Neural cell (in vitro differentiated cells): ENCODE measurements at regions not wholly inside any gene's neighbourhood (a gene's known extent, or its start where the extent isn't known, plus 50 kb on each side); places are given as distances from the start of the nearest gene placed in this dataset.

Experiments
- H2AFZ ChIP-seq: fragments of 200-600, 300-800 bp; sonication (generic), shearing (Covaris generic); 2 replicates; pipeline ENCODE4 v1.6.0; 2014; ENCODE audit warnings: low read depth, mild to moderate bottlenecking, antibody characterized with exemption, low read length, moderate library complexity
- H3F3A ChIP-seq: fragments of 200-600 bp; shearing (Covaris generic); 2 replicates; pipeline ENCODE4 v1.6.1; 2016; ENCODE audit warnings: mild to moderate bottlenecking, moderate library complexity, mixed read lengths, antibody characterized with exemption, low read length; ENCODE audit not compliant: insufficient read depth, poor library complexity, severe bottlenecking
- H3K27ac ChIP-seq: fragments of 200-600, 300-800 bp; sonication (generic), shearing (Covaris generic); 2 replicates; pipeline ENCODE4 v1.5.1; 2014; ENCODE audit warnings: mild to moderate bottlenecking, low read length, moderate library complexity
- H3K27me3 ChIP-seq: fragments of 300-800, 200-600 bp; sonication (generic), shearing (Covaris generic); 2 replicates; pipeline ENCODE4 v1.6.0; 2014; ENCODE audit warnings: mild to moderate bottlenecking, low read depth, low read length, moderate library complexity; ENCODE audit not compliant: insufficient read depth
- H3K36me3 ChIP-seq: fragments of 300-800, 200-600 bp; sonication (generic), shearing (Covaris generic); 2 replicates; pipeline ENCODE4 v1.5.1; 2014; ENCODE audit warnings: mild to moderate bottlenecking, antibody characterized with exemption, low read length, moderate library complexity; ENCODE audit not compliant: insufficient read depth
- H3K4me2 ChIP-seq: fragments of 300-800, 200-600 bp; sonication (generic), shearing (Covaris generic); 2 replicates; pipeline ENCODE4 v1.6.0; 2014; ENCODE audit warnings: mild to moderate bottlenecking, low read length
- H3K4me3 ChIP-seq: fragments of 300-800, 200-600 bp; sonication (generic), shearing (Covaris generic); 2 replicates; pipeline ENCODE4 v1.5.1; 2014; ENCODE audit warnings: mild to moderate bottlenecking, low read length, moderate library complexity
- H3K79me2 ChIP-seq: fragments of 200-600 bp; shearing (Covaris generic); replicated peaks from 2 replicates; pipeline ENCODE4 v1.6.0; 2014; ENCODE audit warnings: mild to moderate bottlenecking, low read length, moderate library complexity; ENCODE audit not compliant: insufficient read depth
- H3K9ac ChIP-seq: fragments of 300-800, 200-600 bp; sonication (generic), shearing (Covaris generic); 2 replicates; pipeline ENCODE4 v1.6.1; 2016; ENCODE audit warnings: mild to moderate bottlenecking, low read length, mixed read lengths
- H3K9me2 ChIP-seq: fragments of 200-600 bp; shearing (Covaris generic); 2 replicates; pipeline ENCODE4 v1.6.1; 2016; ENCODE audit warnings: mild to moderate bottlenecking, low read length, mixed read lengths; ENCODE audit not compliant: insufficient read depth
- H3K9me3 ChIP-seq: fragments of 200-600, 300-800 bp; sonication (generic), shearing (Covaris generic); 2 replicates; pipeline ENCODE4 v1.6.1; 2016; ENCODE audit warnings: mild to moderate bottlenecking, mixed run types, low read length, moderate library complexity, mixed read lengths
- H4K20me1 ChIP-seq: fragments of 200-600 bp; shearing (Covaris generic); 2 replicates; pipeline ENCODE4 v1.6.1; 2016; ENCODE audit warnings: mild to moderate bottlenecking, mixed run types; ENCODE audit not compliant: insufficient read depth
- CTCF ChIP-seq: fragments of 450-650 bp; IDR thresholded peaks from 2 replicates; pipeline ENCODE4 v1.5.1; 2014; ENCODE audit warnings: antibody characterized with exemption, mild to moderate bottlenecking, moderate library complexity; ENCODE audit not compliant: poor library complexity, severe bottlenecking
- EP300 ChIP-seq: fragments of 450-650 bp; conservative IDR thresholded peaks from 2 replicates; pipeline ENCODE4 v1.6.1; 2014; ENCODE audit warnings: antibody characterized with exemption, mild to moderate bottlenecking, moderate library complexity; ENCODE audit not compliant: poor library complexity, severe bottlenecking
- EZH2 ChIP-seq: fragments of 200-600, 300-800 bp; shearing (Covaris generic), sonication (generic); IDR thresholded peaks from 2 replicates; pipeline ENCODE4 v1.6.1; 2014; ENCODE audit warnings: antibody characterized with exemption, low read length, borderline replicate concordance, mild to moderate bottlenecking; ENCODE audit not compliant: insufficient read depth, poor library complexity, severe bottlenecking
- MXI1 ChIP-seq: fragments of 450-650 bp; conservative IDR thresholded peaks from 2 replicates; pipeline ENCODE4 v1.6.1; 2014; ENCODE audit warnings: antibody characterized with exemption, mild to moderate bottlenecking; ENCODE audit not compliant: poor library complexity, severe bottlenecking
- POLR2AphosphoS5 ChIP-seq: IDR thresholded peaks from 2 replicates; pipeline ENCODE4 v1.6.1; 2012
- RAD21 ChIP-seq: fragments of 450-650 bp; conservative IDR thresholded peaks from 2 replicates; pipeline ENCODE4 v1.6.1; 2014; ENCODE audit warnings: antibody characterized with exemption, mild to moderate bottlenecking, moderate library complexity
- REST ChIP-seq: IDR thresholded peaks from 2 replicates; pipeline ENCODE4 v1.6.1; 2012; ENCODE audit warnings: borderline replicate concordance
- SMC3 ChIP-seq: fragments of 450-650 bp; conservative IDR thresholded peaks from 2 replicates; pipeline ENCODE4 v1.6.1; 2014; ENCODE audit warnings: antibody characterized with exemption, mild to moderate bottlenecking, moderate library complexity; ENCODE audit not compliant: poor library complexity
- TAF1 ChIP-seq: IDR thresholded peaks from 2 replicates; pipeline ENCODE4 v1.6.1; 2012; ENCODE audit warnings: low read depth

GRCh38 chr4:22048323-22048722 is 99.8 kb upstream of the KCNIP4 start:
- Histone ChIP-seq H2AFZ (no peak overlapping the region), H3K4me2 (no peak overlapping the region), H3F3A (no peaks in the 10 kb centered on the region), H3K9ac (no peak overlapping the region), H3K79me2 (no peaks in the 10 kb centered on the region), H3K4me3 (no peak overlapping the region), H4K20me1 (no peaks in the 10 kb centered on the region), H3K27me3 (no peaks in the 10 kb centered on the region), H3K27ac (no peak overlapping the region), H3K36me3 (no peaks in the 10 kb centered on the region), H3K9me2 (no peaks in the 10 kb centered on the region), H3K9me3 (no peaks in the 10 kb centered on the region)
- no peak for TF ChIP-seq EZH2
- no peak for TF ChIP-seq TAF1
- no peak for TF ChIP-seq EP300
- TF ChIP-seq RAD21: no peak
- TF ChIP-seq POLR2AphosphoS5: no peak
- no peak for TF ChIP-seq MXI1
- no peak for TF ChIP-seq SMC3
- TF ChIP-seq REST: no peak
- TF ChIP-seq CTCF: no peak

GRCh38 chr4:22047793-22048192 is 99.2 kb upstream of the KCNIP4 start:
- Histone ChIP-seq H3K4me2 (no peak overlapping the region), H3K79me2 (no peaks in the 10 kb centered on the region), H3K4me3 (no peak overlapping the region), H3F3A (no peaks in the 10 kb centered on the region), H4K20me1 (no peaks in the 10 kb centered on the region), H3K9me3 (no peaks in the 10 kb centered on the region), H3K9ac (no peak overlapping the region), H3K36me3 (no peaks in the 10 kb centered on the region), H3K27ac (no peak overlapping the region), H3K9me2 (no peaks in the 10 kb centered on the region), H3K27me3 (no peaks in the 10 kb centered on the region), H2AFZ (no peak overlapping the region)
- TF ChIP-seq CTCF: no peak
- no peak for TF ChIP-seq EP300
- TF ChIP-seq MXI1: no peak
- TF ChIP-seq RAD21: no peak
- no peak for TF ChIP-seq TAF1
- no peak for TF ChIP-seq SMC3
- TF ChIP-seq EZH2: no peak
- no peak for TF ChIP-seq REST
- no peak for TF ChIP-seq POLR2AphosphoS5
